KMS-11 (cell line): ENCODE measurements at regions not wholly inside any gene's neighbourhood (a gene's known extent, or its start where the extent isn't known, plus 50 kb on each side); places are given as distances from the start of the nearest gene placed in this dataset.
"Not testable (repeated sequence)": the region's sequence is repeated elsewhere in the genome, so short reads cannot be mapped to it uniquely, and the experiment has no call there.

Experiments used
- H2AFZ ChIP-seq: fragments of 200-600 bp; sonication (generic); 2 replicates; pipeline ENCODE4 v1.6.1; 2016; ENCODE audit warnings: antibody characterized with exemption, mixed run types, low read depth
- H3K27ac ChIP-seq: fragments of 200-600 bp; sonication (generic); 2 replicates; pipeline ENCODE4 v1.6.1; 2016; ENCODE audit warnings: mild to moderate bottlenecking, mixed run types
- H3K27me3 ChIP-seq: fragments of 200-600 bp; sonication (generic); 2 replicates; pipeline ENCODE4 v1.6.1; 2017; ENCODE audit warnings: mild to moderate bottlenecking, low read depth, mixed run types, moderate library complexity; ENCODE audit not compliant: insufficient read depth
- H3K36me3 ChIP-seq: fragments of 200-600 bp; sonication (generic); 2 replicates; pipeline ENCODE4 v1.6.1; 2017; ENCODE audit warnings: mild to moderate bottlenecking, mixed run types; ENCODE audit not compliant: insufficient read depth
- H3K4me1 ChIP-seq: fragments of 200-600 bp; sonication (generic); 2 replicates; pipeline ENCODE4 v1.6.1; 2016; ENCODE audit warnings: mild to moderate bottlenecking, low read depth, mixed run types; ENCODE audit not compliant: poor library complexity, severe bottlenecking
- H3K4me2 ChIP-seq: fragments of 200-600 bp; sonication (generic); 2 replicates; pipeline ENCODE4 v1.7.0; 2016; ENCODE audit warnings: mild to moderate bottlenecking, mixed run types
- H3K4me3 ChIP-seq: fragments of 200-600 bp; sonication (generic); IDR thresholded peaks from 2 replicates; pipeline ENCODE4 v1.6.1; 2017; ENCODE audit warnings: low read depth, low read length, mixed read lengths; ENCODE audit not compliant: insufficient read depth
- H3K79me2 ChIP-seq: fragments of 200-600 bp; sonication (generic); 2 replicates; pipeline ENCODE4 v1.6.1; 2016; ENCODE audit warnings: low read depth, mixed run types; ENCODE audit not compliant: insufficient read depth
- H3K9ac ChIP-seq: fragments of 200-600 bp; sonication (generic); 2 replicates; pipeline ENCODE4 v1.6.1; 2016; ENCODE audit warnings: mild to moderate bottlenecking, mixed run types
- H4K20me1 ChIP-seq: fragments of 200-600 bp; sonication (generic); 2 replicates; pipeline ENCODE4 v1.6.1; 2016; ENCODE audit warnings: mild to moderate bottlenecking, mixed run types; ENCODE audit not compliant: insufficient read depth
- CTCF ChIP-seq: fragments of 200-600 bp; sonication (generic); conservative IDR thresholded peaks from 2 replicates; pipeline ENCODE4 v1.6.1; 2017; ENCODE audit warnings: low read depth, mild to moderate bottlenecking, antibody characterized with exemption, low read length, moderate library complexity, mixed read lengths

GRCh38 chr4:72702948-72703347, 133.9 kb upstream of the ADAMTS3 start:
- H3K79me2 ChIP-seq, result no peaks in the 10 kb centered on the region
- H3K36me3 ChIP-seq, result no peaks in the 10 kb centered on the region
- no peaks in the 10 kb centered on the region for H3K27me3 ChIP-seq
- H3K4me3 ChIP-seq, result no peak overlapping the region
- H3K27ac ChIP-seq, result no peak overlapping the region
- no peak for TF ChIP-seq CTCF
- H3K4me1 ChIP-seq, result peaks cover 7% of the 10 kb centered on the region
- no peak overlapping the region for H3K4me2 ChIP-seq
- peak overlapping the region; percentile 15; the same call in 1 of the 2 replicates for H2AFZ ChIP-seq
- H4K20me1 ChIP-seq, result no peaks in the 10 kb centered on the region
- H3K9ac ChIP-seq, result no peak overlapping the region

- no peaks in the 10 kb centered on the region for H3K79me2 ChIP-seq
- H3K27ac ChIP-seq, result no peak overlapping the region
- H3K36me3 ChIP-seq, result no peaks in the 10 kb centered on the region
- peak overlapping the region; percentile 92 for H3K4me3 ChIP-seq
- peak; percentile 89 for TF ChIP-seq CTCF
- peak overlapping the region; percentile 53 for H3K4me2 ChIP-seq
- H3K4me1 ChIP-seq, result peaks cover 7% of the 10 kb centered on the region
- H3K9ac ChIP-seq, result peak overlapping the region; percentile 33; the same call in 1 of the 2 replicates
- no peaks in the 10 kb centered on the region for H3K27me3 ChIP-seq
- no peaks in the 10 kb centered on the region for H4K20me1 ChIP-seq
- H2AFZ ChIP-seq, result peak overlapping the region; percentile 88
Observed at GRCh38 chr4:72701987-72702819, 133.2 kb upstream of the ADAMTS3 start.

GRCh38 chr4:72690771-72691170, 121.8 kb upstream of the ADAMTS3 start:
- Histone ChIP-seq H2AFZ (no peak overlapping the region), H3K27ac (no peak overlapping the region), H4K20me1 (no peaks in the 10 kb centered on the region), H3K9ac (no peak overlapping the region), H3K4me3 (no peak overlapping the region), H3K27me3 (no peaks in the 10 kb centered on the region), H3K79me2 (no peaks in the 10 kb centered on the region), H3K36me3 (no peaks in the 10 kb centered on the region), H3K4me2 (no peak overlapping the region), H3K4me1 (peaks cover 8% of the 10 kb centered on the region)
- no peak for TF ChIP-seq CTCF

- H3K4me3 ChIP-seq, result no peak overlapping the region
- no peak overlapping the region for H3K27ac ChIP-seq
- peaks cover 8% of the 10 kb centered on the region for H3K4me1 ChIP-seq
- H3K4me2 ChIP-seq, result no peak overlapping the region; the same call in 1 of the 2 replicates
- H3K36me3 ChIP-seq, result no peaks in the 10 kb centered on the region
- no peaks in the 10 kb centered on the region for H3K79me2 ChIP-seq
- no peak overlapping the region for H2AFZ ChIP-seq
- TF ChIP-seq CTCF, result no peak
- H3K27me3 ChIP-seq, result no peaks in the 10 kb centered on the region
- no peaks in the 10 kb centered on the region for H4K20me1 ChIP-seq
- no peak overlapping the region for H3K9ac ChIP-seq
Observed at GRCh38 chr4:72689923-72690322, 120.9 kb upstream of the ADAMTS3 start.

GRCh38 chr4:72686390-72686789, 117.4 kb upstream of the ADAMTS3 start:
- H3K36me3 ChIP-seq, H3K4me3 ChIP-seq, H3K27ac ChIP-seq, H3K4me1 ChIP-seq, H2AFZ ChIP-seq, H3K27me3 ChIP-seq, H3K9ac ChIP-seq, H3K79me2 ChIP-seq, H3K4me2 ChIP-seq, H4K20me1 ChIP-seq: not testable (repeated sequence)
